Liver (tissue), 8 donors: ENCODE measurements at regions not wholly inside any gene's neighbourhood (a gene's known extent, or its start where the extent isn't known, plus 50 kb on each side); places are given as distances from the start of the nearest gene placed in this dataset.

Source experiments
- DNase-seq: peaks from one replicate; pipeline ENCODE4 v3.0.0-alpha.2; 2017; ENCODE audit warnings: low spot score
- H3K27ac ChIP-seq, 2 donors: one replicate each; pipeline ENCODE4 v1.7.0; 2013; ENCODE audit warnings: inconsistent platforms in 2 of 2, low read length in 2 of 2, control low read depth in 1 of 2, low read depth in 1 of 2, mild to moderate bottlenecking in 1 of 2
- H3K27me3 ChIP-seq, 4 donors: one replicate each; pipeline versions ENCODE4 v1.6.1 to v1.7.0; 2013; ENCODE audit warnings: low read length in 3 of 4, inconsistent platforms in 1 of 4, mild to moderate bottlenecking in 1 of 4, moderate library complexity in 1 of 4; ENCODE audit not compliant: control insufficient read depth in 4 of 4, insufficient read depth in 4 of 4
- H3K36me3 ChIP-seq, 4 donors: one replicate each; pipeline versions ENCODE4 v1.6.1 to v1.7.0; 2013; ENCODE audit warnings: low read length in 3 of 4, mild to moderate bottlenecking in 3 of 4, low read depth in 1 of 4, moderate library complexity in 1 of 4; ENCODE audit not compliant: control insufficient read depth in 4 of 4, insufficient read depth in 3 of 4
- H3K4me1 ChIP-seq, 4 donors: one replicate each; pipeline versions ENCODE4 v1.6.1 to v1.7.0; 2013; ENCODE audit warnings: low read length in 3 of 4, mild to moderate bottlenecking in 3 of 4, moderate library complexity in 1 of 4; ENCODE audit not compliant: control insufficient read depth in 4 of 4, insufficient read depth in 4 of 4
- H3K4me3 ChIP-seq, 3 donors: one replicate each; pipeline versions ENCODE4 v1.6.1 to v1.7.0; 2013; ENCODE audit warnings: low read length in 3 of 3, control low read depth in 1 of 3, low read depth in 1 of 3, mild to moderate bottlenecking in 1 of 3
- H3K9ac ChIP-seq, 2 donors: one replicate each; pipeline ENCODE4 v1.7.0; 2013; ENCODE audit warnings: low read length in 2 of 2, mild to moderate bottlenecking in 2 of 2, moderate library complexity in 2 of 2, control low read depth in 1 of 2, low read depth in 1 of 2
- H3K9me3 ChIP-seq, 4 donors: one replicate each; pipeline versions ENCODE4 v1.6.1 to v1.7.0; 2013; ENCODE audit warnings: low read length in 3 of 4; ENCODE audit not compliant: control insufficient read depth in 4 of 4
- FOXA1 ChIP-seq: IDR thresholded peaks from 2 replicates; pipeline ENCODE4 v1.6.1; 2016; ENCODE audit warnings: antibody characterized with exemption
- FOXA2 ChIP-seq: IDR thresholded peaks from 2 replicates; pipeline ENCODE4 v1.6.1; 2016; ENCODE audit warnings: antibody characterized with exemption
- HNF4A ChIP-seq, 2 donors: conservative IDR thresholded peaks; 2 replicates each; pipeline ENCODE4 v1.6.1; 2016; ENCODE audit warnings: antibody characterized with exemption in 2 of 2, mild to moderate bottlenecking in 2 of 2
- HNF4G ChIP-seq: IDR thresholded peaks from 2 replicates; pipeline ENCODE4 v1.6.1; 2016; ENCODE audit warnings: antibody characterized with exemption
- JUND ChIP-seq, 2 donors: IDR thresholded peaks; 2 replicates each; pipeline ENCODE4 v1.6.1; 2016; ENCODE audit warnings: antibody characterized with exemption in 2 of 2
- NR2F2 ChIP-seq: IDR thresholded peaks from 2 replicates; pipeline ENCODE4 v1.6.1; 2016; ENCODE audit warnings: antibody characterized with exemption
- RAD21 ChIP-seq, 2 donors: IDR thresholded peaks; 2 replicates each; pipeline ENCODE4 v1.6.1; 2016; ENCODE audit warnings: antibody characterized with exemption in 2 of 2, mild to moderate bottlenecking in 2 of 2
- RXRA ChIP-seq, 2 donors: IDR thresholded peaks; 2 replicates each; pipeline ENCODE4 v1.6.1; 2017 to 2018; ENCODE audit warnings: antibody characterized with exemption in 2 of 2, mild to moderate bottlenecking in 1 of 2
- SP1 ChIP-seq: IDR thresholded peaks from 2 replicates; pipeline ENCODE4 v1.6.1; 2018; ENCODE audit warnings: antibody characterized with exemption, mild to moderate bottlenecking
- TAF1 ChIP-seq: conservative IDR thresholded peaks from 2 replicates; pipeline ENCODE4 v1.6.1; 2016; ENCODE audit warnings: antibody characterized with exemption, mild to moderate bottlenecking
- WGBS: extraction: QIAGEN DNeasy Blood & Tissue Kit; methylation state at CpG from one replicate; pipeline ENCODE4 v1.1.7; 2013; 5-methylcytosine and 5-hydroxymethylcytosine counted together
- TF ChIP-seq, protein P1 (sequence below): fragments of 150-350 bp; IDR thresholded peaks from 2 replicates; pipeline ENCODE4 v1.5.1; 2017; ENCODE audit warnings: improper control_type of control experiment, low read depth, low read length; ENCODE audit not compliant: missing input control
- donor health status: healthy.
- donor health status: healthy.
- donor health status: healthy.
- donor health status: healthy.
- donor health status: healthy.

DNA sequence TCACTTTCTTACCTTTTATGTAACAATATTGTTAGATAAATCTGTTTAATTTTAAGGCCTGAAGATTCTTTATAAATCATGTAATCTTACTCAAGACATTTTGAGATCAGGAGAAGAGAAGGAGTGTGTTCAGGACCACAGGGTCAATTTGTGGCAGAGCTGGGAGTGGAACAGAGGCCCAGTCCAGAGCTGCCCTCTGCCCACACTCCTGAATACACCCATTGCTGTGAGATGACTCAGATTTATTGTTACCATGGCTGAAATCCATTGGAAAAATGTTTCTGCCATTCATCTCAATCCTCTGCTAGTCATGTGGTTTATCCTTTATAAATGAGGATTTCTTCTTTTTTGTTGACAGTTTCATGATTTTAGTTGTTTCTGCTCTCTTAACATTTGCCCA, 100.5 kb upstream of the STXBP6 start (continued):
- TF ChIP-seq RXRA (IDR thresholded peaks at IDR 0.05) = no peak

DNA sequence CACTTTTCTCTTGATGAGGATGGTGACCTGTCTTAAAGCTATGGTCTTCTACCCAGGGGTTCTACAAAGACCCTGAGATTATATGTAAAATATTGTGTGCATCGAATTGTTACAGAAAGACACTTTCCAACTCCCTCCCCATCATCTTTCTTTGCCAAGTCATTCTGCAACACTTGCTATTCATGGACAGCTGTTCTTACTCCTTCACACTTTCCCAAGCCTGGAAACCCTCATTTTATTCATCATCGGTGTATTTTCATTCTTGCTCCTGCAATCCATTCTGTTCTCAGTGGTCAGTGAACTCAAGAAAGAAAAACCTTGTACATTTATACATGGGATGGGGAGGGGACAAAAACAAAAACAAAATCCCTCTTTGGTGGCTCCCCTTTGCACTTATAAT, 90.5 kb upstream of the STXBP6 start:
- DNase-seq = no peak
- no peaks in the 10 kb centered on the region for H3K9me3 ChIP-seq
- no peak overlapping the region for H3K27ac ChIP-seq
- H3K4me3 ChIP-seq = no peak overlapping the region
- no peaks in the 10 kb centered on the region for H3K36me3 ChIP-seq
- no peaks in the 10 kb centered on the region for H3K27me3 ChIP-seq
- no peak overlapping the region for H3K9ac ChIP-seq
- WGBS = 87% methylated on average over 2 of the region's 2 CpGs
- H3K4me1 ChIP-seq = no peaks in the 10 kb centered on the region
- TF ChIP-seq HNF4A (conservative IDR thresholded peaks at IDR 0.05) (no peak), RAD21 (IDR thresholded peaks at IDR 0.05) (no peak), NR2F2 (no peak)

DNA sequence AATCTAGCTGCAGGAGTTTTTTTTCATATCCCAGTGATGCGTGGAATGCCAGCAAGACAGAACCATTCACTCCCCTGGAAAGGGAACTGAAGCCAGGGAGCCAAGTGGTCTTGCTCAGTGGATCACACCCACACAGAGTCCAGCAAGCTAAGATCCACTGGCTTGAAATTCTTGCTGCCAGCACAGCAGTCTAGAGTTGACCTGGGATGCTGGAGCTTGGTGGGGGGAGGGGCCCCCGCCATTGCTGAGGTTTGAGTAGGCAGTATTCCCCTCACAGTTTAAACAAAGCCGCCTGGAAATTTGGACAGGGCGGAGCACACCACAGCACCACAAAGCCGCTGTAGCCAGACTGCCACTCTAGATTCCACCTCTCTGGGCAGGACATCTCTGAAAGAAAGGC, 86.9 kb upstream of the STXBP6 start:
- DNase-seq = no peak
- Histone ChIP-seq H3K9me3 (no peaks in the 10 kb centered on the region), H3K4me3 (no peak overlapping the region), H3K9ac (no peak overlapping the region), H3K36me3 (no peaks in the 10 kb centered on the region), H3K4me1 (peaks cover 0 to 3% (median 1%) of the 10 kb centered on the region in 4 donors), H3K27ac (no peak overlapping the region), H3K27me3 (peaks cover 0 to 7% (median 1%) of the 10 kb centered on the region in 4 donors)
- TF ChIP-seq TAF1 (no peak), RXRA (IDR thresholded peaks at IDR 0.05) (no peak), FOXA2 (no peak), NR2F2 (no peak), FOXA1 (no peak), HNF4G (no peak), SP1 (no peak)
- WGBS = 57% methylated on average over 5 of the region's 5 CpGs

DNA sequence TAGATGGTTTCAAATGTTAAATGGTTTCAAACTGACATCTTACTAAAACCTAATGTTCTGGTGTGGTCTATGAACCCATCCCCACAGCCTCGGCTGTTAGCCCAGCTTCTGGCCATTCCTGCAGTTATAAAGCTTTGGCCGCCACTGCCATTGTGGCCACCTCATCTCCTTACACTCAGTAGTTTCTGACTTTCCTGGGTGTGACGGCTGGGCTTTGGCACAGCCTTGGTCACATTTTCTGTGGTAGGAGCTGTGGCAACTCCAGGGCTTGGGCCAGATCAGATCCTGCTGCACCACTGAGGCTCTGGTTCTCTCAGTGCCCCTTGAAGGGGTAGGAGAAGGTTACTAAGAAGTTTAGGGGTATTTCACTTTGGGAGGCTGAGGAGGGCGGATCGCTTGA, 84.2 kb upstream of the STXBP6 start:
- Histone ChIP-seq H3K4me1 (peaks cover 0 to 3% (median 1%) of the 10 kb centered on the region in 4 donors), H3K4me3 (no peak overlapping the region), H3K9ac (no peak overlapping the region), H3K27ac (no peak overlapping the region), H3K9me3 (no peaks in the 10 kb centered on the region), H3K36me3 (no peaks in the 10 kb centered on the region), H3K27me3 (peaks cover 0 to 7% (median 1%) of the 10 kb centered on the region in 4 donors)
- no peak for DNase-seq
- WGBS = 84% methylated on average over 5 of the region's 5 CpGs
- TF ChIP-seq JUND (IDR thresholded peaks at IDR 0.05) = no peak

DNA sequence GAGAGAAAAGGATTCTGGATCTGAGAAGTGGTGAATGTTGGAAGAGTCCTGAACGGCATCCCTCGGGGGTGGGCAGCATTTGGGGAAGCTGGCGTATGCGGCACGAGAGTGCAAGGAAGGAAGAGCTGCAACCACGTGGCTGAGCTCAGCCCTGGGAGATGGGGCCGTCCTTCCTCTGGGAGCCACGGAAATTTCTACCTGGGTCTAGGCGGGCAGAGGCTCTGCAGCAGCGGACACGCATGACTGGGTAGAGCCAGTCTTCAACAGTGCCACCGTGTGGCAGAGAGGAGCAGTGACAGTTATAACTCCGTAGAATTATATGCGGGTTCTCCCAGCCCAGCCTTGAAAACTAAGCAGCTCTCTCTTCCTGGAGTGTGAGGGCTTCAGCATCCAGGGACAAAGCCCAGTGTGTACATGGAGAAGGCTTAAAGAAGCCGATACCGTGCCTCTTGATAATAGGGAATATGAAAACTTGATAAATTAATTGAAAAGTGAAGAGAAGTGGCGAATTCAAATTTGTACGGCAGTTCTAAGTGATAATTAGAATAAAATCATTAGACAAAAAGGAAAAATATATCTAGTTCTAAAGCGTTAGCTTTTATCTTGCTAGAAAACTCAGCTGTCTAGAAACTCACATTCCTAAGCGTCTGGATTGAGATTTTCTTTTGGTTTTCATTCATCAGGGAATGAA, 82.9 kb upstream of the STXBP6 start:
- H3K27me3 ChIP-seq = peaks cover 0 to 7% (median 1%) of the 10 kb centered on the region in 4 donors
- DNase-seq = peak; percentile 60
- H3K9ac ChIP-seq = no peak overlapping the region
- no peaks in the 10 kb centered on the region for H3K9me3 ChIP-seq
- TF ChIP-seq HNF4G = no peak
- TF ChIP-seq, protein P1, sequence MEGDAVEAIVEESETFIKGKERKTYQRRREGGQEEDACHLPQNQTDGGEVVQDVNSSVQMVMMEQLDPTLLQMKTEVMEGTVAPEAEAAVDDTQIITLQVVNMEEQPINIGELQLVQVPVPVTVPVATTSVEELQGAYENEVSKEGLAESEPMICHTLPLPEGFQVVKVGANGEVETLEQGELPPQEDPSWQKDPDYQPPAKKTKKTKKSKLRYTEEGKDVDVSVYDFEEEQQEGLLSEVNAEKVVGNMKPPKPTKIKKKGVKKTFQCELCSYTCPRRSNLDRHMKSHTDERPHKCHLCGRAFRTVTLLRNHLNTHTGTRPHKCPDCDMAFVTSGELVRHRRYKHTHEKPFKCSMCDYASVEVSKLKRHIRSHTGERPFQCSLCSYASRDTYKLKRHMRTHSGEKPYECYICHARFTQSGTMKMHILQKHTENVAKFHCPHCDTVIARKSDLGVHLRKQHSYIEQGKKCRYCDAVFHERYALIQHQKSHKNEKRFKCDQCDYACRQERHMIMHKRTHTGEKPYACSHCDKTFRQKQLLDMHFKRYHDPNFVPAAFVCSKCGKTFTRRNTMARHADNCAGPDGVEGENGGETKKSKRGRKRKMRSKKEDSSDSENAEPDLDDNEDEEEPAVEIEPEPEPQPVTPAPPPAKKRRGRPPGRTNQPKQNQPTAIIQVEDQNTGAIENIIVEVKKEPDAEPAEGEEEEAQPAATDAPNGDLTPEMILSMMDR = peak; percentile 88
- TF ChIP-seq RAD21 (IDR thresholded peaks at IDR 0.05) = peak; percentile 85 to 94
- no peaks in the 10 kb centered on the region for H3K36me3 ChIP-seq
- H3K4me1 ChIP-seq = peaks cover 0 to 3% (median 1%) of the 10 kb centered on the region in 4 donors
- H3K4me3 ChIP-seq = no peak overlapping the region
- WGBS = 19% methylated on average over 20 of the region's 20 CpGs
- no peak overlapping the region for H3K27ac ChIP-seq
